ENCODE measurements at regions not wholly inside any gene's neighbourhood (a gene's known extent, or its start where the extent isn't known, plus 50 kb on each side); places are given as distances from the start of the nearest gene placed in this dataset.

DNA sequence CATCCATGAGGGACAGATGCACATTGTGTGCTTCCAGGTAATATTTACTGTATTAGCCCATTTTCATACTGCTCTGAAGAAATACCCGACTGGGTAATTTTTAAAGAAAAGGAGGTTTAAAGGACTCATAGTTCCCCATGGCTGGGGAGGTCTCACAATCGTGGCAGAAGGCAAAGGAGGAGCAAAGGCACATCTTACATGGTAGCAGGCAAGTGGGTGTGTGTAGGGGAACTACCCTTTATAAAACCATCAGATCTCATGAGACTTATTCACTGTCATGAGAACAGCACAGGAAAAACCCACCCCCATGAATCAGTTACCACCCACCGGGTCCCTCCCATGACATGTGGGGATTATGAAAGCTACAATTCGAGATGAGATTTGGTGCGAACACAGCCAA, 148.8 kb upstream of the FBXL17 start:
- no peaks in the 10 kb centered on the region for H3K36me3 Mint-ChIP-seq (ENCODE audit: low read depth)
- peaks cover 3% of the 10 kb centered on the region for H3K27me3 Mint-ChIP-seq
- H3K9me3 Mint-ChIP-seq, result peaks cover 8% of the 10 kb centered on the region
- ChIA-PET POLR2A (no interaction called here), CTCF (no interaction called here)
- no peak for DNase-seq
- H3K4me1 Mint-ChIP-seq, result no peaks in the 10 kb centered on the region
- no peak overlapping the region for H3K27ac Mint-ChIP-seq
- no peak overlapping the region for H3K4me3 Mint-ChIP-seq

DNA sequence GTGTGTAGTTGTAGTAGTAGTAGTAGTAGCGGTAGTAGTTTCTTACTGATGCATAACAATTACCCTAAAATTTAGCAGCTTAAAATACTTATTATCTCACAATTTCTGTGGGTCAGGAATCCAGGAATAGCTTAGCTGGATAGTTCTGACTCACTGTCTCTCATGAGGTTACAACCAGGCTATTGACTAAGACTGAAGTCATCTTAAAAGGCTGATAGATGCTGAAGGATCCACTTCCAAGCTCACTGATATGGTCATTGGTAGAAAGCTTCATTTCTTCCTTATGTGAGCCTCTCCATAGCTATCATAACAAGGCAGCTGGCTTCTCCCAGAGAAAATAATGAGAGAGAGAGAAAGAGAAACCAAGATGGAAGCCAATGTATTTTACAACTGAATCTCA, 147.5 kb upstream of the FBXL17 start:
- peaks cover 8% of the 10 kb centered on the region for H3K9me3 Mint-ChIP-seq
- no peak for DNase-seq
- H3K4me1 Mint-ChIP-seq, result no peaks in the 10 kb centered on the region
- H3K36me3 Mint-ChIP-seq (ENCODE audit: low read depth), result no peaks in the 10 kb centered on the region
- no peak overlapping the region for H3K27ac Mint-ChIP-seq
- peaks cover 3% of the 10 kb centered on the region for H3K27me3 Mint-ChIP-seq
- no peak overlapping the region for H3K4me3 Mint-ChIP-seq
- ChIA-PET CTCF (no interaction called here), POLR2A (no interaction called here)

GRCh38 chr5:108528655-108529054, 146.8 kb upstream of the FBXL17 start:
- peaks cover 8% of the 10 kb centered on the region for H3K9me3 Mint-ChIP-seq
- no peak for DNase-seq
- H3K4me1 Mint-ChIP-seq, result no peaks in the 10 kb centered on the region
- H3K36me3 Mint-ChIP-seq (ENCODE audit: low read depth), result no peaks in the 10 kb centered on the region
- POLR2A ChIA-PET, result no interaction called here
- H3K4me3 Mint-ChIP-seq, result no peak overlapping the region
- H3K27ac Mint-ChIP-seq, result no peak overlapping the region
- H3K27me3 Mint-ChIP-seq, result peaks cover 6% of the 10 kb centered on the region
- CTCF ChIA-PET, result no interaction called here

GRCh38 chr5:108524564-108524963, 142.7 kb upstream of the FBXL17 start:
- ChIA-PET POLR2A (no interaction called here), CTCF (no interaction called here)
- Mint-ChIP-seq H3K27ac (no peak overlapping the region), H3K4me3 (no peak overlapping the region), H3K36me3 (ENCODE audit: low read depth) (no peaks in the 10 kb centered on the region), H3K9me3 (peaks cover 8% of the 10 kb centered on the region), H3K27me3 (peaks cover 10% of the 10 kb centered on the region), H3K4me1 (no peaks in the 10 kb centered on the region)
- no peak for DNase-seq

DNA sequence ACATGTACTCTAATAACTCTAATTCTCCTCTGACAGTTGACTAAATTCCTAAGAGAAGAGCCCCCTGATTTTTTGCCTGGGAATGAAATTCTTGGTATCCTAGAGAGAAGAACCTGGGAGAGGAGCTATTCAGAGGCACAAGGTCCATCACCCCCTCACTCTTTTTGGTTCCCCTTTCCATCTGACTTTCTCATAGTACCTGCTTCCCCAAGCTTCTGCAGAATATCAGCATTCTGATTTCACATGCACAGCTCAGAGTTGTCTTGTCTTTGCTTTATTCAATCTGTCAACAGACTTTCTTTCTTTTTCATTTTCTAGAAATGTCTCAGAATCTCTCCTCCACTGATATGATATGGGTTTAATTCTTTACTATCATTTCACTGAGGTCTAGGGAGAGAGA, 141.5 kb upstream of the FBXL17 start:
- Mint-ChIP-seq H3K4me3 (no peak overlapping the region), H3K9me3 (peaks cover 8% of the 10 kb centered on the region), H3K27me3 (peaks cover 7% of the 10 kb centered on the region), H3K27ac (no peak overlapping the region), H3K36me3 (ENCODE audit: low read depth) (no peaks in the 10 kb centered on the region), H3K4me1 (no peaks in the 10 kb centered on the region)
- no peak for DNase-seq
- POLR2A ChIA-PET, result no interaction called here
- CTCF ChIA-PET, result no interaction called here

- DNase-seq, result peak; percentile 32
- Mint-ChIP-seq H3K4me3 (no peak overlapping the region), H3K27me3 (peaks cover 7% of the 10 kb centered on the region), H3K9me3 (peaks cover 8% of the 10 kb centered on the region), H3K27ac (no peak overlapping the region), H3K4me1 (no peaks in the 10 kb centered on the region), H3K36me3 (ENCODE audit: low read depth) (no peaks in the 10 kb centered on the region)
- ChIA-PET CTCF (no interaction called here), POLR2A (no interaction called here)
Observed at GRCh38 chr5:108521841-108522506, 140.1 kb upstream of the FBXL17 start.

DNA sequence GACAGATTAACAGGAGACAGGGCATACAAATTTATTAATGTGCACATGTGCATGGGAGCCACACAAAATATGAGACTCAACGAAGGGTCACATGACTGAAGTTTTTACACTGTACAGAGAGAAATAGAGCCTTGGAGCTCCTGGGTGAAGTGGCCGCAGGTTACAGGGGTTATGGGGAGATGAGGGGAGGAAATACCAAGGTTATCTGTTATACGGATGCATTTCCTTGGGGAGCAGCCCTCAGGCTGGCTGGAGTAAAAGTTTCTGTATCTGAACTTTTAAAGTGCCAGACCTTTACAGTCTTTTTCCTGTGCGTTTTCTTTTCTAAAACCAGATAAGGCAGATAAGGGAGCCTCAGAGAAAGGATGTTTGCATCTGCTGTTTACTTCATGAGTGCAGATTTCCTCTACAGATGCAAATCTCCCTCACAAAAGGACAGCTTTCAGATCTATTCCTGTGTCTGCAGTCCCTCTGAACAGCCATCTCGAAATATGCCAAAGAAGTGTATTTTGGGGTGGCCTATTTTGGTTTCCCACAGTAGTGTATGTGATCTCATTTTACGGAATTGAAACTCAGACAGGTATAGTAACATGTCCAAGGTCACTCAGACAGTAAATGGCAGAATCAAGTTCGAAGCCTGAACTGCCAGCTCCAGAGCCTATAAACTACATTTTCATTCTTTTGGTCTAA, 139.3 kb upstream of the FBXL17 start:
- Mint-ChIP-seq H3K36me3 (ENCODE audit: low read depth) (no peaks in the 10 kb centered on the region), H3K27ac (no peak overlapping the region), H3K9me3 (peaks cover 3% of the 10 kb centered on the region), H3K4me1 (no peaks in the 10 kb centered on the region), H3K27me3 (peaks cover 10% of the 10 kb centered on the region), H3K4me3 (no peak overlapping the region)
- ChIA-PET CTCF (no interaction called here), POLR2A (no interaction called here)
- DNase-seq, result no peak

DNA sequence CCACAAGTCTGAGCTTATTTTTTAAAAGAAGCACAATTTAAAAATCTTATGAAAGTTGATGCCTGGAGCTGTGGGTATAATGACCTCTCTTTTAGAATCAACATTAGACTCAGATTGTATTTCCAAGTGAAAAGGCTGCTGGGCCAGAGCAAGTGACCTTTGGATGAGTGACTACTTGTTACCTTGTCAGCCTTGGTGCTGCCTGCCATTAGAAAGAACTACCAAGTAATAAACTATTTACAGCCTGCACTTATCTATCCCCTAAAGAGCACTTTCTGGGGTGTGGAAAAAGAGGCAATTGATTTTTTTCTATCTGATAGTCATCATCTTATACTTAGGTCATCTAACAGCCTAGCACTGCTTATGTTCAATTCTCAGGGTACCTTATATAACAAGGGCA, 134.9 kb upstream of the FBXL17 start:
- Mint-ChIP-seq H3K27me3 (peaks cover 20% of the 10 kb centered on the region), H3K4me1 (no peaks in the 10 kb centered on the region), H3K27ac (no peak overlapping the region), H3K36me3 (ENCODE audit: low read depth) (no peaks in the 10 kb centered on the region), H3K4me3 (no peak overlapping the region), H3K9me3 (no peaks in the 10 kb centered on the region)
- no peak for DNase-seq
- ChIA-PET CTCF (no interaction called here), POLR2A (no interaction called here)

GRCh38 chr5:108515517-108516105, 133.7 kb upstream of the FBXL17 start:
- Mint-ChIP-seq H3K4me1 (no peaks in the 10 kb centered on the region), H3K9me3 (no peaks in the 10 kb centered on the region), H3K36me3 (ENCODE audit: low read depth) (no peaks in the 10 kb centered on the region), H3K27me3 (peaks cover 21% of the 10 kb centered on the region), H3K27ac (no peak overlapping the region), H3K4me3 (no peak overlapping the region)
- no peak for DNase-seq
- ChIA-PET POLR2A (no interaction called here), CTCF (no interaction called here)

GRCh38 chr5:108508979-108509378, 127.1 kb upstream of the FBXL17 start:
- no peaks in the 10 kb centered on the region for H3K4me1 Mint-ChIP-seq
- ChIA-PET POLR2A (no interaction called here), CTCF (no interaction called here)
- H3K27ac Mint-ChIP-seq, result no peak overlapping the region
- H3K9me3 Mint-ChIP-seq, result no peaks in the 10 kb centered on the region
- H3K27me3 Mint-ChIP-seq, result peaks cover 27% of the 10 kb centered on the region
- H3K4me3 Mint-ChIP-seq, result no peak overlapping the region
- DNase-seq, result no peak
- H3K36me3 Mint-ChIP-seq (ENCODE audit: low read depth), result no peaks in the 10 kb centered on the region

DNA sequence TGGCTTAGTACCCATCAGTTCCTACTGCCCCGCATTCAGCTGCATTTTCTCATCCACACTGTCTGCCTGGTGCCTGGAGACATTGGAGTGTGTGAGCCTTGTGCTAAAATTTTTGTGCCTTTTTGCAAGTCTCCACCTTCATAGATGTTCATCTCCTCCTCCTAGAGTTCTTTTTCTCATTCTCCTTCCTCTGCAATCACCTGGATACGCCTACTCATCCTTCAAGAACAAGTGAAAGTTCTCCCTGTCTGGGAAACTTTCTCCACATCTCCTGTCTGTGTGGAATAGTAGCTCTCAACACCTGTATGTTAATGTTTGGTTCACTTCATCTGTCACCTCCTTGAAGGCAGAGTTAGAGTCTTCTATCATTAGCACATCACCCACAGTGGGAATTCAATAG, 125.7 kb upstream of the FBXL17 start:
- no peaks in the 10 kb centered on the region for H3K36me3 Mint-ChIP-seq (ENCODE audit: low read depth)
- ChIA-PET CTCF (no interaction called here), POLR2A (no interaction called here)
- H3K4me3 Mint-ChIP-seq, result no peak overlapping the region
- H3K27ac Mint-ChIP-seq, result no peak overlapping the region
- no peak for DNase-seq
- H3K9me3 Mint-ChIP-seq, result no peaks in the 10 kb centered on the region
- H3K4me1 Mint-ChIP-seq, result no peaks in the 10 kb centered on the region
- peaks cover 20% of the 10 kb centered on the region for H3K27me3 Mint-ChIP-seq

DNA sequence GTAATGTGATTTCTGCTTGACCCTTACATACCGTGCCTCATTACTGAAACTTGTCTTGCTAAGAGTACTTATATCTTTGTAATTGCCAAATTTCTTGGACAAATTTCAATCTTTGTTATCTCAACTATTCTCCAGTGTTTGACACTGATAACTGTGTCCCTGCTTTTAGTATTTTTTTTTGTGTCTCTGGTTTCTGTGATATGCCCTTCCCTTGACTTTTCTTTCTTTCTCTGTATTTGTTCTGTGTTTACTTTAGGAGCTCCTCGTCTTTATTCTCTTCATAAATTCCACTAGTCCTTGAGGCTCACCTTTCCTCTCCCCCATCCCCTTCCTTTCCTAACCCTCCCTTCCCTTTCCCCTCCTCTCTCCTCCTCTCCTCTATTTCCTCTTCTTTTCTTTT, 123.7 kb upstream of the FBXL17 start:
- no peaks in the 10 kb centered on the region for H3K36me3 Mint-ChIP-seq (ENCODE audit: low read depth)
- H3K4me1 Mint-ChIP-seq, result no peaks in the 10 kb centered on the region
- CTCF ChIA-PET, result no interaction called here
- H3K27me3 Mint-ChIP-seq, result peaks cover 9% of the 10 kb centered on the region
- H3K9me3 Mint-ChIP-seq, result no peaks in the 10 kb centered on the region
- no peak for DNase-seq
- H3K4me3 Mint-ChIP-seq, result no peak overlapping the region
- POLR2A ChIA-PET, result no interaction called here
- no peak overlapping the region for H3K27ac Mint-ChIP-seq

DNA sequence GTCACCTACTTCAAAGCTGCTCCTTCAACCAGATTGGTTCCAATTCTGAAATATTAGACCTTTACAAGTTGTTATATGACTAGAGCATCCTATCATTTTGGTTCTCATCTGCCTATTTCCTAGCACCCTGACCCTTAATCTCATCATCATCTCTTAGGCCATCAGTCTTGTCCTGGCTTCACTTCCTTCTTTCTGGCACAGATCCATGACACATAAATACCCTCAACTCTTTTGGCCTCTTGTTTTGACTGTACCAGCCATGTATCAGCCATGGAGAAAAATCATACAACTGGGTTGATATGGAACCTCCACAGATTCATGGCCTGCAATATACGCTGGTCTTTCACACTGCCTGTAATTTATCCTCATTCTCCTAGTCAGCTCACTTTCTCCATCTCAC, 123.1 kb upstream of the FBXL17 start:
- POLR2A ChIA-PET, result no interaction called here
- Mint-ChIP-seq H3K27ac (no peak overlapping the region), H3K36me3 (ENCODE audit: low read depth) (no peaks in the 10 kb centered on the region), H3K9me3 (no peaks in the 10 kb centered on the region), H3K27me3 (peaks cover 7% of the 10 kb centered on the region), H3K4me3 (no peak overlapping the region), H3K4me1 (no peaks in the 10 kb centered on the region)
- DNase-seq, result no peak
- CTCF ChIA-PET, result no interaction called here

- CTCF ChIA-PET, result no interaction called here
- peaks cover 4% of the 10 kb centered on the region for H3K9me3 Mint-ChIP-seq
- POLR2A ChIA-PET, result no interaction called here
- no peak for DNase-seq
- no peaks in the 10 kb centered on the region for H3K36me3 Mint-ChIP-seq (ENCODE audit: low read depth)
- H3K27me3 Mint-ChIP-seq, result peaks cover 7% of the 10 kb centered on the region
- H3K27ac Mint-ChIP-seq, result no peak overlapping the region
- no peak overlapping the region for H3K4me3 Mint-ChIP-seq
- H3K4me1 Mint-ChIP-seq, result no peaks in the 10 kb centered on the region
Observed at GRCh38 chr5:108503986-108504385, 122.1 kb upstream of the FBXL17 start.
